HEK293 (cell line): ENCODE measurements at regions not wholly inside any gene's neighbourhood (a gene's known extent, or its start where the extent isn't known, plus 50 kb on each side); places are given as distances from the start of the nearest gene placed in this dataset.

Experiments used
- CTCF ChIA-PET: fragments of 350-600 bp; formaldehyde crosslinking; extraction: SDS; loops from one replicate; lab custom pipeline; 2021; ENCODE audit warnings: antibody characterized with exemption; lab: Yijun Ruan, JAX
- POLR2A ChIA-PET: fragments of 300-600 bp; formaldehyde crosslinking; extraction: SDS; loops from one replicate; lab custom pipeline; 2020; ENCODE audit warnings: antibody characterized with exemption, inconsistent platforms; lab: Yijun Ruan, JAX
- H3K27ac ChIP-seq: fragments of 200-500 bp; sonication (Bioruptor generic); 2 replicates; pipeline ENCODE4 v1.5.1; 2014; ENCODE audit warnings: low read depth, low read length, control low read depth, inconsistent platforms; ENCODE audit errors: extremely low read depth
- H3K36me3 ChIP-seq, 2 experiments: fragments of 200-500 bp in 1 of 2; sonication (Bioruptor generic) in 1 of 2; 1 replicate in 1 of 2; 2 replicates in 1 of 2; pipeline ENCODE4 v1.5.1; 2014 to 2017; ENCODE audit warnings: inconsistent platforms in 2 of 2, low read length in 2 of 2; ENCODE audit not compliant: control insufficient read depth in 2 of 2, insufficient read depth in 1 of 2
- H3K4me1 ChIP-seq: fragments of 200-500 bp; sonication (Bioruptor generic); 2 replicates; pipeline ENCODE4 v1.5.1; 2014; ENCODE audit warnings: mild to moderate bottlenecking, low read length, inconsistent platforms; ENCODE audit not compliant: control insufficient read depth, insufficient read depth
- H3K4me3 ChIP-seq: 2 replicates; pipeline ENCODE4 v1.5.1; 2011; ENCODE audit warnings: low read depth, mild to moderate bottlenecking, control low read depth, low read length, moderate library complexity
- H3K9me3 ChIP-seq: fragments of 200-500 bp; sonication (Bioruptor generic); 2 replicates; pipeline ENCODE4 v1.5.1; 2014; ENCODE audit warnings: low read depth, low read length, inconsistent platforms; ENCODE audit not compliant: control insufficient read depth, insufficient read depth
- CTCF ChIP-seq: fragments of 450-650 bp; formaldehyde crosslinking; IDR thresholded peaks from 2 replicates; pipeline ENCODE4 v1.5.1; 2016; ENCODE audit warnings: missing biosample characterization, missing genetic modification characterization
- KLF17 ChIP-seq: fragments of 450-650 bp; formaldehyde crosslinking; IDR thresholded peaks from 2 replicates; pipeline ENCODE4 v1.5.1; 2016; ENCODE audit warnings: missing biosample characterization, missing genetic modification characterization
- SALL2 ChIP-seq: fragments of 450-650 bp; formaldehyde crosslinking; IDR thresholded peaks from 2 replicates; pipeline ENCODE4 v1.5.0; 2017; ENCODE audit warnings: missing biosample characterization, mild to moderate bottlenecking, missing genetic modification characterization, borderline replicate concordance
- SETDB1 ChIP-seq: IDR thresholded peaks from one replicate; pipeline ENCODE4 v1.6.1; 2017; ENCODE audit warnings: mild to moderate bottlenecking, low read length, moderate library complexity, mixed read lengths; ENCODE audit not compliant: insufficient read length
- WT1 ChIP-seq: fragments of 450-650 bp; formaldehyde crosslinking; IDR thresholded peaks from 2 replicates; pipeline ENCODE4 v1.5.1; 2016; ENCODE audit warnings: missing biosample characterization, missing genetic modification characterization
- ZBTB1 ChIP-seq: fragments of 450-650 bp; formaldehyde crosslinking; IDR thresholded peaks from 2 replicates; pipeline ENCODE4 v1.5.1; 2016; ENCODE audit warnings: missing biosample characterization, missing genetic modification characterization
- ZBTB48 ChIP-seq: fragments of 450-650 bp; formaldehyde crosslinking; IDR thresholded peaks from 2 replicates; pipeline ENCODE4 v1.5.1; 2016; ENCODE audit warnings: missing biosample characterization, missing genetic modification characterization
- ZNF112 ChIP-seq: fragments of 450-650 bp; formaldehyde crosslinking; IDR thresholded peaks from 2 replicates; pipeline ENCODE4 v1.5.0; 2017; ENCODE audit warnings: missing biosample characterization, missing genetic modification characterization
- ZNF121 ChIP-seq: fragments of 450-650 bp; formaldehyde crosslinking; IDR thresholded peaks from 2 replicates; pipeline ENCODE4 v1.5.1; 2016; ENCODE audit warnings: missing biosample characterization, missing genetic modification characterization
- ZNF174 ChIP-seq: fragments of 450-650 bp; formaldehyde crosslinking; IDR thresholded peaks from 2 replicates; pipeline ENCODE4 v1.5.0; 2017; ENCODE audit warnings: missing biosample characterization, mild to moderate bottlenecking, missing genetic modification characterization
- ZNF292 ChIP-seq: fragments of 450-650 bp; formaldehyde crosslinking; IDR thresholded peaks from 2 replicates; pipeline ENCODE4 v1.5.1; 2016; ENCODE audit warnings: low read depth, missing biosample characterization, missing genetic modification characterization, borderline replicate concordance
- ZNF426 ChIP-seq: fragments of 450-650 bp; formaldehyde crosslinking; IDR thresholded peaks from 2 replicates; pipeline ENCODE4 v1.5.1; 2017; ENCODE audit warnings: missing biosample characterization, missing genetic modification characterization, mild to moderate bottlenecking, inconsistent platforms, moderate library complexity
- ZNF473 ChIP-seq: fragments of 450-650 bp; formaldehyde crosslinking; IDR thresholded peaks from 2 replicates; pipeline ENCODE4 v1.5.1; 2017; ENCODE audit warnings: missing biosample characterization, missing genetic modification characterization
- ZNF530 ChIP-seq: fragments of 450-650 bp; formaldehyde crosslinking; IDR thresholded peaks from 2 replicates; pipeline ENCODE4 v1.5.1; 2016; ENCODE audit warnings: low read depth, missing biosample characterization, missing genetic modification characterization
- ZNF555 ChIP-seq: fragments of 450-650 bp; formaldehyde crosslinking; conservative IDR thresholded peaks from 2 replicates; pipeline ENCODE4 v1.5.1; 2017; ENCODE audit warnings: missing biosample characterization, mild to moderate bottlenecking, missing genetic modification characterization, inconsistent platforms
- ZNF610 ChIP-seq: fragments of 450-650 bp; formaldehyde crosslinking; IDR thresholded peaks from 2 replicates; pipeline ENCODE4 v1.5.1; 2016; ENCODE audit warnings: missing biosample characterization, missing genetic modification characterization, borderline replicate concordance
- ZNF658 ChIP-seq: fragments of 450-650 bp; formaldehyde crosslinking; IDR thresholded peaks from 2 replicates; pipeline ENCODE4; 2016; ENCODE audit warnings: missing biosample characterization, missing genetic modification characterization
- ZNF747 ChIP-seq: fragments of 450-650 bp; formaldehyde crosslinking; IDR thresholded peaks from 2 replicates; pipeline ENCODE4 v1.5.1; 2016; ENCODE audit warnings: missing biosample characterization, missing genetic modification characterization
- TF ChIP-seq, protein P1 (sequence below): fragments of 450-650 bp; formaldehyde crosslinking; IDR thresholded peaks from 2 replicates; pipeline ENCODE4 v1.5.1; 2017; ENCODE audit warnings: missing biosample characterization, missing genetic modification characterization
- TF ChIP-seq, protein P2 (sequence below): fragments of 450-650 bp; formaldehyde crosslinking; IDR thresholded peaks from 2 replicates; pipeline ENCODE4 v1.5.1; 2016; ENCODE audit warnings: missing biosample characterization, missing genetic modification characterization, low read depth

GRCh38 chr17:33500151-33500550 lies 207.1 kb upstream of the ASIC2 start:
- Histone ChIP-seq H3K36me3 (no peaks in the 10 kb centered on the region), H3K27ac (no peak overlapping the region), H3K4me3 (no peak overlapping the region), H3K4me1 (no peaks in the 10 kb centered on the region), H3K9me3 (no peaks in the 10 kb centered on the region; the same call in 1 of the 2 replicates)
- TF ChIP-seq WT1 (tag by site-specific recombination) = no peak
- TF ChIP-seq ZNF555 (tag by site-specific recombination) = no peak
- ChIA-PET CTCF (interaction anchor here (0.7 to 1.9 kb wide), 3 partner anchors 20 to 225 kb away, joined by 3 to 7 read pairs (median 3); no protein-coding TSS in a partner anchor), POLR2A (no interaction called here)

- no peaks in the 10 kb centered on the region for H3K36me3 ChIP-seq
Measured at GRCh38 chr17:33501185-33501584, 208.1 kb upstream of the ASIC2 start.

GRCh38 chr17:33504571-33504970 lies 211.5 kb upstream of the ASIC2 start:
- Histone ChIP-seq H3K4me3 (no peak overlapping the region), H3K27ac (no peak overlapping the region), H3K4me1 (no peaks in the 10 kb centered on the region), H3K36me3 (no peaks in the 10 kb centered on the region), H3K9me3 (no peaks in the 10 kb centered on the region; the same call in 1 of the 2 replicates)
- CTCF ChIA-PET = interaction anchor here (1.6 kb wide), 1 partner anchor 15 kb away, joined by 6 read pairs; no protein-coding TSS in a partner anchor
- POLR2A ChIA-PET = no interaction called here
- TF ChIP-seq ZNF121 (tag by site-specific recombination) (no peak), ZBTB1 (no peak), KLF17 (tag by site-specific recombination) (no peak), ZNF426 (no peak), SALL2 (no peak), ZNF174 (no peak), CTCF (tag by site-specific recombination) (no peak)
- TF ChIP-seq, protein P1, sequence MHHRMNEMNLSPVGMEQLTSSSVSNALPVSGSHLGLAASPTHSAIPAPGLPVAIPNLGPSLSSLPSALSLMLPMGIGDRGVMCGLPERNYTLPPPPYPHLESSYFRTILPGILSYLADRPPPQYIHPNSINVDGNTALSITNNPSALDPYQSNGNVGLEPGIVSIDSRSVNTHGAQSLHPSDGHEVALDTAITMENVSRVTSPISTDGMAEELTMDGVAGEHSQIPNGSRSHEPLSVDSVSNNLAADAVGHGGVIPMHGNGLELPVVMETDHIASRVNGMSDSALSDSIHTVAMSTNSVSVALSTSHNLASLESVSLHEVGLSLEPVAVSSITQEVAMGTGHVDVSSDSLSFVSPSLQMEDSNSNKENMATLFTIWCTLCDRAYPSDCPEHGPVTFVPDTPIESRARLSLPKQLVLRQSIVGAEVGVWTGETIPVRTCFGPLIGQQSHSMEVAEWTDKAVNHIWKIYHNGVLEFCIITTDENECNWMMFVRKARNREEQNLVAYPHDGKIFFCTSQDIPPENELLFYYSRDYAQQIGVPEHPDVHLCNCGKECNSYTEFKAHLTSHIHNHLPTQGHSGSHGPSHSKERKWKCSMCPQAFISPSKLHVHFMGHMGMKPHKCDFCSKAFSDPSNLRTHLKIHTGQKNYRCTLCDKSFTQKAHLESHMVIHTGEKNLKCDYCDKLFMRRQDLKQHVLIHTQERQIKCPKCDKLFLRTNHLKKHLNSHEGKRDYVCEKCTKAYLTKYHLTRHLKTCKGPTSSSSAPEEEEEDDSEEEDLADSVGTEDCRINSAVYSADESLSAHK (tag by site-specific recombination) = no peak

More at GRCh38 chr17:33501185-33501584, 208.1 kb upstream of the ASIC2 start:
- ChIA-PET CTCF (interaction anchor here (1.9 kb wide), 1 partner anchor 18 kb away, joined by 7 read pairs; no protein-coding TSS in a partner anchor), POLR2A (no interaction called here)
- Histone ChIP-seq H3K4me1 (no peaks in the 10 kb centered on the region), H3K4me3 (no peak overlapping the region), H3K9me3 (no peaks in the 10 kb centered on the region; the same call in 1 of the 2 replicates), H3K27ac (no peak overlapping the region)
- TF ChIP-seq ZNF530 (tag by site-specific recombination) = no peak

- ChIA-PET CTCF (interaction anchor here (1.1 kb wide), 1 partner anchor 13 kb away, joined by 3 read pairs; no protein-coding TSS in a partner anchor), POLR2A (no interaction called here)
- H3K36me3 ChIP-seq = no peaks in the 10 kb centered on the region
- no peaks in the 10 kb centered on the region; the same call in 1 of the 2 replicates for H3K9me3 ChIP-seq
- H3K27ac ChIP-seq = no peak overlapping the region
- H3K4me1 ChIP-seq = no peaks in the 10 kb centered on the region
- no peak overlapping the region for H3K4me3 ChIP-seq
- no peak for TF ChIP-seq ZBTB48 (tag by site-specific recombination)
- no peak for TF ChIP-seq ZNF292 (tag by site-specific recombination)
- TF ChIP-seq ZNF747 (tag by site-specific recombination) = no peak
- no peak for TF ChIP-seq ZNF112 (tag by site-specific recombination)
- no peak for TF ChIP-seq SETDB1
- TF ChIP-seq ZNF473 (tag by site-specific recombination) = no peak
- TF ChIP-seq ZNF658 (tag by site-specific recombination) = no peak
- no peak for TF ChIP-seq ZNF610 (tag by site-specific recombination)
- TF ChIP-seq, protein P2, sequence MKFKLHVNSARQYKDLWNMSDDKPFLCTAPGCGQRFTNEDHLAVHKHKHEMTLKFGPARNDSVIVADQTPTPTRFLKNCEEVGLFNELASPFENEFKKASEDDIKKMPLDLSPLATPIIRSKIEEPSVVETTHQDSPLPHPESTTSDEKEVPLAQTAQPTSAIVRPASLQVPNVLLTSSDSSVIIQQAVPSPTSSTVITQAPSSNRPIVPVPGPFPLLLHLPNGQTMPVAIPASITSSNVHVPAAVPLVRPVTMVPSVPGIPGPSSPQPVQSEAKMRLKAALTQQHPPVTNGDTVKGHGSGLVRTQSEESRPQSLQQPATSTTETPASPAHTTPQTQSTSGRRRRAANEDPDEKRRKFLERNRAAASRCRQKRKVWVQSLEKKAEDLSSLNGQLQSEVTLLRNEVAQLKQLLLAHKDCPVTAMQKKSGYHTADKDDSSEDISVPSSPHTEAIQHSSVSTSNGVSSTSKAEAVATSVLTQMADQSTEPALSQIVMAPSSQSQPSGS (tag by site-specific recombination) = no peak
Measured at GRCh38 chr17:33506889-33507650, 214.0 kb upstream of the ASIC2 start.
